OCI-LY3 (cell line): ENCODE measurements at regions not wholly inside any gene's neighbourhood (a gene's known extent, or its start where the extent isn't known, plus 50 kb on each side); places are given as distances from the start of the nearest gene placed in this dataset.

Source experiments
- H2AFZ ChIP-seq: fragments of 200-600, 300-600 bp; shearing (Covaris generic); 2 replicates; pipeline ENCODE4 v1.6.0; 2014; ENCODE audit warnings: antibody characterized with exemption, low read depth, low read length
- H3K27ac ChIP-seq: fragments of 200-600, 300-600 bp; sonication (generic); 2 replicates; pipeline ENCODE4 v1.5.1; 2014; ENCODE audit warnings: mild to moderate bottlenecking, low read length, moderate library complexity, mixed read lengths
- H3K27me3 ChIP-seq: fragments of 200-600, 300-600 bp; sonication (generic); 2 replicates; pipeline ENCODE4 v1.6.1; 2014; ENCODE audit warnings: low read depth, low read length, mixed read lengths
- H3K36me3 ChIP-seq: fragments of 200-600, 300-600 bp; sonication (generic); replicated peaks from 2 replicates; pipeline ENCODE3; 2014; ENCODE audit warnings: low read depth, low read length, mixed read lengths
- H3K4me1 ChIP-seq: fragments of 300-600, 200-600 bp; sonication (generic); 2 replicates; pipeline ENCODE4 v1.6.1; 2014; ENCODE audit warnings: low read length, mixed read lengths
- H3K4me2 ChIP-seq: fragments of 200-600, 300-600 bp; sonication (generic); 2 replicates; pipeline ENCODE4 v1.6.1; 2014; ENCODE audit warnings: low read length, mixed read lengths
- H3K4me3 ChIP-seq: fragments of 300-600, 200-600 bp; sonication (generic); 2 replicates; pipeline ENCODE4 v1.5.1; 2014; ENCODE audit warnings: antibody characterized with exemption, mild to moderate bottlenecking, low read length, moderate library complexity
- H3K79me2 ChIP-seq: fragments of 300-600, 200-600 bp; shearing (Covaris generic); 2 replicates; pipeline ENCODE4 v1.6.1; 2014; ENCODE audit warnings: mild to moderate bottlenecking, low read length, mixed read lengths
- H3K9ac ChIP-seq: fragments of 300-600, 200-600 bp; shearing (Covaris generic); 2 replicates; pipeline ENCODE4 v1.6.0; 2014; ENCODE audit warnings: mild to moderate bottlenecking, low read length, moderate library complexity
- H3K9me3 ChIP-seq: fragments of 200-600, 300-600 bp; shearing (Covaris generic); 2 replicates; pipeline ENCODE4 v1.6.1; 2014; ENCODE audit warnings: low read length, mixed read lengths; ENCODE audit not compliant: insufficient read depth
- H4K20me1 ChIP-seq: fragments of 200-600, 300-600 bp; sonication (generic); 2 replicates; pipeline ENCODE4 v1.6.1; 2016; ENCODE audit warnings: low read length, mixed read lengths; ENCODE audit not compliant: insufficient read depth
- EZH2phosphoT487 ChIP-seq: fragments of 200-600 bp; shearing (Covaris generic); IDR thresholded peaks from 2 replicates; pipeline ENCODE4 v1.6.1; 2018; ENCODE audit warnings: antibody characterized with exemption, mixed run types, low read depth
- TF ChIP-seq, protein P1 (sequence below): fragments of 200-600, 300-600 bp; sonication (generic); IDR thresholded peaks from 2 replicates; pipeline ENCODE4 v1.5.1; 2014; ENCODE audit warnings: antibody characterized with exemption, low read length, low read depth

GRCh38 chr6:8686077-8686476, 250.7 kb upstream of the SLC35B3 start:
- Histone ChIP-seq H3K79me2 (no peaks in the 10 kb centered on the region), H3K27me3 (no peaks in the 10 kb centered on the region), H3K27ac (peak overlapping the region; percentile 69), H3K4me2 (peak overlapping the region; percentile 62), H3K9me3 (no peaks in the 10 kb centered on the region), H3K4me3 (0 out of 2 replicates have a peak overlapping the region, but pooled peaks have one; percentile 18), H3K9ac (no peak overlapping the region), H4K20me1 (no peaks in the 10 kb centered on the region), H3K36me3 (no peaks in the 10 kb centered on the region), H3K4me1 (peaks cover 44% of the 10 kb centered on the region), H2AFZ (no peak overlapping the region)
- TF ChIP-seq, protein P1, sequence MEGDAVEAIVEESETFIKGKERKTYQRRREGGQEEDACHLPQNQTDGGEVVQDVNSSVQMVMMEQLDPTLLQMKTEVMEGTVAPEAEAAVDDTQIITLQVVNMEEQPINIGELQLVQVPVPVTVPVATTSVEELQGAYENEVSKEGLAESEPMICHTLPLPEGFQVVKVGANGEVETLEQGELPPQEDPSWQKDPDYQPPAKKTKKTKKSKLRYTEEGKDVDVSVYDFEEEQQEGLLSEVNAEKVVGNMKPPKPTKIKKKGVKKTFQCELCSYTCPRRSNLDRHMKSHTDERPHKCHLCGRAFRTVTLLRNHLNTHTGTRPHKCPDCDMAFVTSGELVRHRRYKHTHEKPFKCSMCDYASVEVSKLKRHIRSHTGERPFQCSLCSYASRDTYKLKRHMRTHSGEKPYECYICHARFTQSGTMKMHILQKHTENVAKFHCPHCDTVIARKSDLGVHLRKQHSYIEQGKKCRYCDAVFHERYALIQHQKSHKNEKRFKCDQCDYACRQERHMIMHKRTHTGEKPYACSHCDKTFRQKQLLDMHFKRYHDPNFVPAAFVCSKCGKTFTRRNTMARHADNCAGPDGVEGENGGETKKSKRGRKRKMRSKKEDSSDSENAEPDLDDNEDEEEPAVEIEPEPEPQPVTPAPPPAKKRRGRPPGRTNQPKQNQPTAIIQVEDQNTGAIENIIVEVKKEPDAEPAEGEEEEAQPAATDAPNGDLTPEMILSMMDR: no peak
- no peak for TF ChIP-seq EZH2phosphoT487

GRCh38 chr6:8683204-8683603, 247.9 kb upstream of the SLC35B3 start:
- no peak overlapping the region for H3K9ac ChIP-seq
- H3K79me2 ChIP-seq: no peaks in the 10 kb centered on the region
- H3K9me3 ChIP-seq: no peaks in the 10 kb centered on the region
- TF ChIP-seq, protein P1: no peak
- no peak for TF ChIP-seq EZH2phosphoT487
- no peak overlapping the region for H3K4me3 ChIP-seq
- no peak overlapping the region for H2AFZ ChIP-seq
- no peaks in the 10 kb centered on the region for H4K20me1 ChIP-seq
- peak overlapping the region; percentile 11; the same call in 1 of the 2 replicates for H3K4me2 ChIP-seq
- no peaks in the 10 kb centered on the region for H3K36me3 ChIP-seq
- H3K27ac ChIP-seq: peak overlapping the region; percentile 31
- no peaks in the 10 kb centered on the region for H3K27me3 ChIP-seq
- H3K4me1 ChIP-seq: peaks cover 54% of the 10 kb centered on the region

DNA sequence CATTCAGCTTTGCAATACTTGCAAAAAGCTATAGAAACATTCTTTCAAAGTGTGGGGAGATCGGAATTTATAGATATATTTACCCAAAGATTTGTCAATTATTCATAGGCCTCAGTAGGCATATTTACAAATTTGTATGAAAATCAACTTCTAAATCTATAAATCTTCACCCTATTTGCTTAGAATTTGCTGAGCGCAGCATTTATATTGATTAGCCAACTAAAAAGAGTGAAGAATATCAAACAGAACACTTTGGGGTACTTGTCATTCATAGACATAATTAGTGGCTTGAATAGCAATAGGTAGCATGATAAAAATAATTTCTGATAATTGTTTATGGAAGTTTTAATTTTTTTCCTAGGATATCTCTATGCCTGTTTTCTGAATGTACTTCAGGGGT, 244.5 kb upstream of the SLC35B3 start:
- no peak overlapping the region for H3K4me3 ChIP-seq
- no peaks in the 10 kb centered on the region for H3K27me3 ChIP-seq
- H3K27ac ChIP-seq: no peak overlapping the region
- peaks cover 46% of the 10 kb centered on the region for H3K4me1 ChIP-seq
- H2AFZ ChIP-seq: no peak overlapping the region
- no peaks in the 10 kb centered on the region for H4K20me1 ChIP-seq
- H3K4me2 ChIP-seq: no peak overlapping the region
- H3K9me3 ChIP-seq: no peaks in the 10 kb centered on the region
- TF ChIP-seq, protein P1: no peak
- TF ChIP-seq EZH2phosphoT487: no peak
- H3K36me3 ChIP-seq: no peaks in the 10 kb centered on the region
- H3K79me2 ChIP-seq: no peaks in the 10 kb centered on the region
- H3K9ac ChIP-seq: no peak overlapping the region

GRCh38 chr6:8678466-8678865, 243.1 kb upstream of the SLC35B3 start:
- H2AFZ ChIP-seq: no peak overlapping the region
- H3K36me3 ChIP-seq: no peaks in the 10 kb centered on the region
- H4K20me1 ChIP-seq: 0 out of 2 replicates have a peak, but pooled peaks cover 2% of the 10 kb centered on the region
- H3K4me2 ChIP-seq: peak overlapping the region; percentile 48; the same call in 1 of the 2 replicates
- peaks cover 45% of the 10 kb centered on the region for H3K4me1 ChIP-seq
- H3K27me3 ChIP-seq: no peaks in the 10 kb centered on the region
- no peak overlapping the region for H3K27ac ChIP-seq
- H3K9me3 ChIP-seq: no peaks in the 10 kb centered on the region
- H3K79me2 ChIP-seq: no peaks in the 10 kb centered on the region
- TF ChIP-seq, protein P1: no peak
- TF ChIP-seq EZH2phosphoT487: no peak
- no peak overlapping the region for H3K9ac ChIP-seq
- peak overlapping the region; percentile 46; the same call in 1 of the 2 replicates for H3K4me3 ChIP-seq
